Bronchial epithelial cell (primary cell): ENCODE measurements at regions not wholly inside any gene's neighbourhood (a gene's known extent, or its start where the extent isn't known, plus 50 kb on each side); places are given as distances from the start of the nearest gene placed in this dataset.

Experiments
- DNase-seq: peaks from one replicate; pipeline ENCODE4 v3.0.0-alpha.2; 2010; ENCODE audit warnings: low read depth
- FAIRE-seq: peaks from 2 replicates; lab custom pipeline; 2011; peaks lifted over from hg19 to GRCh38; lab: Jason Lieb, UNC
- H3K27me3 ChIP-seq: 2 replicates; pipeline ENCODE4 v1.5.1; 2011; ENCODE audit warnings: low read length; ENCODE audit not compliant: control insufficient read depth, insufficient read depth
- H3K36me3 ChIP-seq: 2 replicates; pipeline ENCODE4 v1.5.1; 2011; ENCODE audit warnings: low read length; ENCODE audit not compliant: control insufficient read depth, insufficient read depth
- H3K4me3 ChIP-seq: 2 replicates; pipeline ENCODE4 v1.5.1; 2011; ENCODE audit warnings: mild to moderate bottlenecking, low read depth, low read length, control low read depth
- TF ChIP-seq, protein P1 (sequence below): IDR thresholded peaks from 2 replicates; pipeline ENCODE4 v1.5.1; 2011; ENCODE audit warnings: mild to moderate bottlenecking, moderate library complexity, low read length, control low read depth, inconsistent platforms; ENCODE audit not compliant: insufficient read depth, severe bottlenecking

DNA sequence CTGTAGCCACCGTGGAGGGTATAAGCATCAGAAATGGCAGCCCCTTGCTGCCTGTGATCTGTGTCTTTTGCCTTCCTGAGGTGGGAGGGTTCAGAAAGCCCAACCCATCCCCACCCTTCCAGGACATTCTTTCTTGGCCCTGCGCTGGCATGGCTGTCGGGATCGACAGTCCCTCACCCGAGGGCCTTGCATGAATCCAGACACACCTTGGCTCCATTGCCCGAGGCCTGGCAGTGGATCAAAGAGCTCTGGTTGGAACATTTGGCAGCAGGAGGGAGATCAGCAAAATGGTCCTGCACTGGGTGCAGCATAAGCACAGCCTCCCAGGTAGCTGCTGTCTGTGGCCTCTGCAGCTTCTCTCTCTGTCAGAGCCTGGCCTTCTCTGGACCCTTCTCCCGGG, 246.6 kb upstream of the MAF start:
- TF ChIP-seq, protein P1, sequence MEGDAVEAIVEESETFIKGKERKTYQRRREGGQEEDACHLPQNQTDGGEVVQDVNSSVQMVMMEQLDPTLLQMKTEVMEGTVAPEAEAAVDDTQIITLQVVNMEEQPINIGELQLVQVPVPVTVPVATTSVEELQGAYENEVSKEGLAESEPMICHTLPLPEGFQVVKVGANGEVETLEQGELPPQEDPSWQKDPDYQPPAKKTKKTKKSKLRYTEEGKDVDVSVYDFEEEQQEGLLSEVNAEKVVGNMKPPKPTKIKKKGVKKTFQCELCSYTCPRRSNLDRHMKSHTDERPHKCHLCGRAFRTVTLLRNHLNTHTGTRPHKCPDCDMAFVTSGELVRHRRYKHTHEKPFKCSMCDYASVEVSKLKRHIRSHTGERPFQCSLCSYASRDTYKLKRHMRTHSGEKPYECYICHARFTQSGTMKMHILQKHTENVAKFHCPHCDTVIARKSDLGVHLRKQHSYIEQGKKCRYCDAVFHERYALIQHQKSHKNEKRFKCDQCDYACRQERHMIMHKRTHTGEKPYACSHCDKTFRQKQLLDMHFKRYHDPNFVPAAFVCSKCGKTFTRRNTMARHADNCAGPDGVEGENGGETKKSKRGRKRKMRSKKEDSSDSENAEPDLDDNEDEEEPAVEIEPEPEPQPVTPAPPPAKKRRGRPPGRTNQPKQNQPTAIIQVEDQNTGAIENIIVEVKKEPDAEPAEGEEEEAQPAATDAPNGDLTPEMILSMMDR = no peak
- Histone ChIP-seq H3K4me3 (no peak overlapping the region), H3K36me3 (no peaks in the 10 kb centered on the region), H3K27me3 (no peaks in the 10 kb centered on the region)
- DNase-seq = no peak
- FAIRE-seq = no peak

DNA sequence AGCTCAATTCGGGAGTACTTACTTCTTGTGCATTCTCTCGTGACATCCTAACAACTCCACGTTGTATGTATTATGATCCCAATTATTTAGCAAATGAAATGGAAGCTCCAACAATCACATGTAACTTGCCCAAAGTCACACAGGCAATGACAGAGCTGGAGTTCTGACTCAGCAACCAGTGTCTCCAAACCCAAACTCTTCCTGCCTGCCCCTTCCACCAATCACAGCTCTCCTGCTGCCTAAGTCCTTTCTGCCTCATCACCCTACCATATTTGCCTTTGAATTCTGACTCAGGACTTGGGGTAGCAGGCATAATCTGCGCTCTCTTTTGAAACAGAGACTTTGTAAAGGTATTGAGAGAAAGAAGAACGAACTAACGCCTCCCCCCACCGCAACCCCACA, 245.2 kb upstream of the MAF start:
- Histone ChIP-seq H3K36me3 (no peaks in the 10 kb centered on the region), H3K4me3 (no peak overlapping the region), H3K27me3 (no peaks in the 10 kb centered on the region)
- TF ChIP-seq, protein P1 = no peak
- no peak for FAIRE-seq
- peak; percentile 49 for DNase-seq

DNA sequence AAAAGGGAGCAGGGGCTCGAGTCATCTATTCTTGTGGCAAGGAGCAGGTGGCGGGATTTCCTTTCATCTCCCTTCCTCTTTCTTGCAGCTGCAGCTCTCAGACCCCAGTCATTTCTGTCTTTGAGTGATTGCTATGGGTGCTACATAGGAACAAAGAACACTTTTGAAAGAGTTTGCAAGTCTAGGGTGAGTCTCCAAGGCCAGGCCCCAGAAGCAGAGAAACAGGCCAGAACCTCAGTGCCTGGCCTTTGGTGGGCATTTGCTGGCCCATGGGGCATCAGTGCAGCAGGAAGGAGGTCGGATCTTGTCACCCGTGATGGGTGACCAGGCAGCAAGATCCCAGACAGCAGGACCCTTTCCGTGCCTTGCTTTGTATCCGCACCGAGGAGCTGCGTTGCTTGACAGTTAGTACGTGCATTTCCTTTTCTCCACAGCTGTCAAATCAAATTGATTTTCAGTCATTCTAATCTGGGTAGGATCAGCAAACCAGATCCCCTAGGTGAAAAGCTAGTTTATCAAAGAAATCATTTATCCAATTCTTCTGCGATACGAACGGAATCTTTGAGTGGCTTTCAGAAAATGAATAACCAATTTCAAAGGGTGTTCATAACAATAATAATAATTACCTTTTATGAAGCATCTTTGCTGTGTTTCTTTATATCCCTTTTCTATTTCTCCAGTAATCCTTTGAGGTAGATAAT, 244.6 kb upstream of the MAF start:
- H3K27me3 ChIP-seq = no peaks in the 10 kb centered on the region
- no peak overlapping the region for H3K4me3 ChIP-seq
- FAIRE-seq (no peak), DNase-seq (no peak)
- TF ChIP-seq, protein P1 = no peak
- no peaks in the 10 kb centered on the region for H3K36me3 ChIP-seq

DNA sequence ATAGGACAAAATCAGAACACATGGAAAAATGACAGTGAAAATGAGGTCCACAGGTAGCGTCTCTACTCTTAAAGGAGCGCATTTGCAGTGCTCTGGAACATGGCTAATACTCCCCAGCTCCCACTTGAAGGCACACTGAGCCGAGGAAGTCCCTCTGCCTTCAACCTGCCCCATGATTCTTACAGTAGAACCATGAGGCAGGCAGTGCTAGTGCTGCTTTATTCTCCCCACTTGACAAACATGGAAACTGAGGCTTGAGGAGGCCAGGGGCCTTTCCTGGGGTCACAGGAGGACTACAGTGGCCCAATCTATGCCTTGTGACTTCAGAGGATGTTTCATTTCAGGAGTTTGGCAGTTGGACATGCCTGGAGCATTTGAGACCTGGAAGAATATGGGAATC, 244.1 kb upstream of the MAF start:
- Histone ChIP-seq H3K4me3 (no peak overlapping the region), H3K36me3 (no peaks in the 10 kb centered on the region), H3K27me3 (no peaks in the 10 kb centered on the region)
- TF ChIP-seq, protein P1 = no peak
- FAIRE-seq = peak; percentile 36
- no peak for DNase-seq

DNA sequence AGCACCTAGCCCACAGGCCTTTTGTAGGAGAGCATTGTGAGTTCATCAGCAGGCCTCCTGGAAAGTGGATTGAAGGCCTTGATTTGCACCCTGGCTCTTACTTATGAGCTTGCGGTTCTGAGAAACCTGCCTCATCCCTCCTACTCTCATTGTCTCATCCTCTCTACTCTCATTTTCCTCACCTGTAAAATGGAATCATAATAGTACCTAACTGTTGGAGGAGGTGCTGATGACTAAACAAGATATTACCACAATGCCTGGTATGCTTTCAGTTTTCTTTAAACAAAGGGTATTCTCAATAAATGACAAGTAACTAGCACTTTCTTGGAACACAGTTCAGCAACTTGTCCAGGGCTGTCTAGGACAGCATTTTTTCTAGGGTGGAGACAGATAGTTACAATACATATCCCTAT, 243.1 kb upstream of the MAF start:
- Histone ChIP-seq H3K4me3 (no peak overlapping the region), H3K27me3 (no peaks in the 10 kb centered on the region), H3K36me3 (no peaks in the 10 kb centered on the region)
- TF ChIP-seq, protein P1 = no peak
- no peak for FAIRE-seq
- peak; percentile 46 for DNase-seq

DNA sequence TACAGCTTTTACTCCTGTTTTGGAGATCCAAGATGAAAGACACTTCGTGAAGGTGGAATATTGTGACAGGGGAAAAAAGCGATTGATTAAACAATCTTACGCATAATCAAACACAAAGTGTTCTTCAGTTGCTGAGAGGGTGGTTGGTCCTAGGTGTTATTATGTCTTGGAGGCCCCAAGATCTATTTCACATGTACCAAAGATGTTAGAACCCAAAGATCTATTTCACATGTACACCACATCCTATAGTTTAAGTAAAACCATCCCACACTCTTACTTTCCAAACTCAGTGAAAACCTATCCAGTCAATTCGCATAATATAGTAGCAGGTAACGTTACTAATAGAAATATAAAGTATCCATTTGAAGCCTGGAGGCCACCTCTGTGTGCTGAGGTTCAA, 242.6 kb upstream of the MAF start:
- H3K36me3 ChIP-seq = no peaks in the 10 kb centered on the region
- TF ChIP-seq, protein P1 = no peak

More for the DNA sequence above, 242.6 kb upstream of the MAF start:
- Histone ChIP-seq H3K27me3 (no peaks in the 10 kb centered on the region), H3K4me3 (no peak overlapping the region)
- no peak for DNase-seq
- no peak for FAIRE-seq
